GM12878 (cell line): ENCODE measurements at regions not wholly inside any gene's neighbourhood (a gene's known extent, or its start where the extent isn't known, plus 50 kb on each side); places are given as distances from the start of the nearest gene placed in this dataset.
"Not testable (repeated sequence)": the region's sequence is repeated elsewhere in the genome, so short reads cannot be mapped to it uniquely, and the experiment has no call there.

Experiments
- ATAC-seq: fragments of 200-7000 bp; cut with Tn5 transposase; 3 replicates; pipeline ENCODE4 v1.9.1; 2020; ENCODE audit warnings: mild to moderate bottlenecking, moderate library complexity
- BruUV-seq: library from RNA; stranded (reverse); fragments of 400-500 nt; replicated peaks from 2 replicates; lab custom pipeline; 2021; lab: Mats Ljungman, UMichigan
- CTCF ChIA-PET: fragments of 300-600 bp; sonication (Branson Sonifier 250); formaldehyde crosslinking; extraction: SDS; loops from one replicate; lab custom pipeline; 2021; ENCODE audit warnings: inconsistent platforms; lab: Yijun Ruan, JAX
- POLR2A ChIA-PET: fragments of 350-600 bp; formaldehyde crosslinking; extraction: SDS; loops from one replicate; lab custom pipeline; 2021; ENCODE audit warnings: inconsistent platforms; lab: Charles Lee
- RAD21 ChIA-PET: fragments of 300-600 bp; sonication (Branson Sonifier 250); formaldehyde crosslinking; loops from one replicate; lab custom pipeline; 2023; ENCODE audit warnings: antibody characterized with exemption; ENCODE audit not compliant: unreplicated experiment; lab: Charles Lee
- SMC1A ChIA-PET: fragments of 300-600 bp; sonication (Branson Sonifier 250); formaldehyde crosslinking; loops from one replicate; lab custom pipeline; 2023; ENCODE audit not compliant: unreplicated experiment, uncharacterized antibody; lab: Charles Lee
- DNase-seq: peaks from one replicate; pipeline ENCODE4 v3.0.0-alpha.2; 2011; ENCODE audit warnings: low read depth, low spot score
- FAIRE-seq: peaks from 3 replicates; lab custom pipeline; 2011; peaks lifted over from hg19 to GRCh38; lab: Jason Lieb, UNC
- H2AFZ ChIP-seq: 2 replicates; pipeline ENCODE4 v1.6.0; 2011; ENCODE audit warnings: low read depth, low read length, control low read depth; ENCODE audit not compliant: control insufficient read depth
- H3K27ac ChIP-seq: 2 replicates; pipeline ENCODE4 v1.5.1; 2011; ENCODE audit warnings: control low read depth; ENCODE audit not compliant: control insufficient read depth, insufficient read depth
- H3K27me3 ChIP-seq, 2 experiments: replicated peaks in 1 of 2; 2 replicates each; pipeline versions ENCODE4 v1.6.0 to v1.6.1; 2011; ENCODE audit warnings: low read length in 1 of 2; ENCODE audit not compliant: control insufficient read depth in 2 of 2, insufficient read depth in 2 of 2
- H3K36me3 ChIP-seq, 2 experiments: 2 replicates each; pipeline ENCODE4 v1.5.1; 2011; ENCODE audit warnings: low read length in 1 of 2; ENCODE audit not compliant: control insufficient read depth in 2 of 2, insufficient read depth in 2 of 2
- H3K4me1 ChIP-seq: 2 replicates; pipeline ENCODE4 v1.6.1; 2011; ENCODE audit warnings: mild to moderate bottlenecking, low read length, moderate library complexity, mixed read lengths; ENCODE audit not compliant: control insufficient read depth, insufficient read depth
- H3K4me2 ChIP-seq: 2 replicates; pipeline ENCODE4 v1.6.0; 2011; ENCODE audit warnings: control low read depth; ENCODE audit not compliant: control insufficient read depth, insufficient read depth
- H3K4me3 ChIP-seq: fragments of 200-600 bp; sonication (generic); 2 replicates; pipeline ENCODE4 v1.5.1; 2016
- H3K79me2 ChIP-seq: 2 replicates; pipeline ENCODE4 v1.6.0; 2011; ENCODE audit warnings: low read length; ENCODE audit not compliant: control insufficient read depth, insufficient read depth
- H3K9ac ChIP-seq: 2 replicates; pipeline ENCODE4 v1.8.0; 2011; ENCODE audit warnings: low read length, control low read depth, mixed read lengths; ENCODE audit not compliant: control insufficient read depth, insufficient read depth
- H3K9me3 ChIP-seq: replicated peaks from 3 replicates; pipeline ENCODE4 v1.5.1; 2011; ENCODE audit warnings: mild to moderate bottlenecking, low read length; ENCODE audit not compliant: control insufficient read depth, insufficient read depth
- H4K20me1 ChIP-seq: 2 replicates; pipeline ENCODE4 v1.6.0; 2011; ENCODE audit not compliant: control insufficient read depth, insufficient read depth
- E4F1 ChIP-seq: fragments of 450-650 bp; IDR thresholded peaks from 2 replicates; pipeline ENCODE4 v1.6.1; 2018; ENCODE audit warnings: borderline replicate concordance, mild to moderate bottlenecking; ENCODE audit not compliant: partially characterized antibody
- ETV6 ChIP-seq, 2 experiments: fragments of 450-650 bp in 1 of 2; IDR thresholded peaks in 1 of 2; conservative IDR thresholded peaks in 1 of 2; 2 replicates each; pipeline ENCODE4 v1.6.1; 2014; ENCODE audit warnings: antibody characterized with exemption in 1 of 2, borderline replicate concordance in 1 of 2, low read depth in 1 of 2, mild to moderate bottlenecking in 1 of 2, moderate library complexity in 1 of 2
- IKZF1 ChIP-seq: fragments of 450-650 bp; conservative IDR thresholded peaks from 2 replicates; pipeline ENCODE4 v1.6.1; 2017; ENCODE audit warnings: antibody characterized with exemption, mild to moderate bottlenecking
- KDM1A ChIP-seq: fragments of 200-600 bp; sonication (generic); IDR thresholded peaks from 2 replicates; pipeline ENCODE4 v1.6.1; 2016; ENCODE audit warnings: borderline replicate concordance
- LARP7 ChIP-seq: fragments of 450-650 bp; IDR thresholded peaks from 2 replicates; pipeline ENCODE4 v1.6.1; 2017; ENCODE audit warnings: mild to moderate bottlenecking
- MEF2A ChIP-seq: IDR thresholded peaks from 2 replicates; pipeline ENCODE4 v1.6.1; 2011; ENCODE audit warnings: low read depth, mild to moderate bottlenecking, low read length, moderate library complexity; ENCODE audit not compliant: insufficient read depth
- MYB ChIP-seq: fragments of 150-350 bp; IDR thresholded peaks from 2 replicates; pipeline ENCODE4 v1.6.1; 2014; ENCODE audit warnings: mild to moderate bottlenecking, low read depth, low read length, borderline replicate concordance
- RBBP5 ChIP-seq: fragments of 200-600 bp; sonication (generic); conservative IDR thresholded peaks from 2 replicates; pipeline ENCODE4 v1.6.1; 2016
- RCOR1 ChIP-seq: conservative IDR thresholded peaks from 2 replicates; pipeline ENCODE4 v1.6.1; 2012; ENCODE audit warnings: low read depth, low read length, improper control_type of control experiment
- RELB ChIP-seq: fragments of 450-650 bp; IDR thresholded peaks from 2 replicates; pipeline ENCODE4 v1.6.1; 2017; ENCODE audit warnings: low read depth, mild to moderate bottlenecking, moderate library complexity
- TCF7 ChIP-seq: IDR thresholded peaks from 2 replicates; pipeline ENCODE4 v1.6.1; 2014; ENCODE audit warnings: antibody characterized with exemption, borderline replicate concordance
- WGBS: methylation state at CpG from one replicate; pipeline ENCODE4 v1.1.6; 2016; ENCODE audit warnings: low lambda C conversion rate; ENCODE audit not compliant: insufficient replicate concordance, insufficient coverage; ENCODE audit errors: missing lambda C conversion rate; 5-methylcytosine and 5-hydroxymethylcytosine counted together
- in situ Hi-C: fragments of 300-500 bp; cut with MboI; formaldehyde crosslinking; loops from 9 replicates; pipeline ENCODE4 v1.14.3; 2018; ENCODE audit warnings: mixed read lengths
- intact Hi-C: fragments of 100-400 bp; cut with micrococcal nuclease; formaldehyde crosslinking; loops from one replicate; pipeline ENCODE4 v1.14.2; 2022; ENCODE audit not compliant: unreplicated experiment
- TF ChIP-seq, protein P1 (sequence below): IDR thresholded peaks from 2 replicates; pipeline ENCODE4 v1.6.1; 2011; ENCODE audit warnings: low read depth, low read length, improper control_type of control experiment, borderline replicate concordance

- H3K36me3 ChIP-seq = no peaks in the 10 kb centered on the region
- no peaks in the 10 kb centered on the region for H3K9me3 ChIP-seq
- SMC1A ChIA-PET = no interaction called here
- TF ChIP-seq E4F1 (no peak), RELB (no peak), LARP7 (no peak), TCF7 (no peak), IKZF1 (no peak), RCOR1 (no peak), MYB (no peak), RBBP5 (no peak), MEF2A (no peak), KDM1A (no peak), ETV6 (conservative IDR thresholded peaks at IDR 0.05 in 1 of 2, IDR thresholded peaks at IDR 0.05 in 1 of 2; ENCODE audit: borderline replicate concordance in 1 of 2, low read depth in 1 of 2) (no peak)
- TF ChIP-seq, protein P1, sequence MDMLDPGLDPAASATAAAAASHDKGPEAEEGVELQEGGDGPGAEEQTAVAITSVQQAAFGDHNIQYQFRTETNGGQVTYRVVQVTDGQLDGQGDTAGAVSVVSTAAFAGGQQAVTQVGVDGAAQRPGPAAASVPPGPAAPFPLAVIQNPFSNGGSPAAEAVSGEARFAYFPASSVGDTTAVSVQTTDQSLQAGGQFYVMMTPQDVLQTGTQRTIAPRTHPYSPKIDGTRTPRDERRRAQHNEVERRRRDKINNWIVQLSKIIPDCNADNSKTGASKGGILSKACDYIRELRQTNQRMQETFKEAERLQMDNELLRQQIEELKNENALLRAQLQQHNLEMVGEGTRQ = no peak
- POLR2A ChIA-PET = no interaction called here
- BruUV-seq = no TSS peak
- intact Hi-C loops = no loop called here
- H3K9ac ChIP-seq = no peak overlapping the region
- H4K20me1 ChIP-seq = no peaks in the 10 kb centered on the region
- no peak overlapping the region for H2AFZ ChIP-seq
- CTCF ChIA-PET = interaction anchor here (0.5 kb wide), 1 partner anchor 194 kb away, joined by 3 read pairs; no protein-coding TSS in a partner anchor
- no peak overlapping the region for H3K4me3 ChIP-seq
- in situ Hi-C loops = no loop called here
- no peak overlapping the region for H3K27ac ChIP-seq
- FAIRE-seq = no peak
- peaks cover 0 to 2% of the 10 kb centered on the region in 2 experiments; a peak in 3 of 4 replicates for H3K27me3 ChIP-seq
- no peak for ATAC-seq
- no peak overlapping the region for H3K4me2 ChIP-seq
- RAD21 ChIA-PET = interaction anchor here (1.1 kb wide), 1 partner anchor 136 kb away, joined by 5 read pairs; no protein-coding TSS in a partner anchor
- WGBS = 23% methylated on average over 4 of the region's 4 CpGs
- no peaks in the 10 kb centered on the region for H3K79me2 ChIP-seq
- H3K4me1 ChIP-seq = no peaks in the 10 kb centered on the region
- no peak for DNase-seq
Measured at GRCh38 chr1:203565981-203566380, 60.7 kb upstream of the ATP2B4 start.

DNA sequence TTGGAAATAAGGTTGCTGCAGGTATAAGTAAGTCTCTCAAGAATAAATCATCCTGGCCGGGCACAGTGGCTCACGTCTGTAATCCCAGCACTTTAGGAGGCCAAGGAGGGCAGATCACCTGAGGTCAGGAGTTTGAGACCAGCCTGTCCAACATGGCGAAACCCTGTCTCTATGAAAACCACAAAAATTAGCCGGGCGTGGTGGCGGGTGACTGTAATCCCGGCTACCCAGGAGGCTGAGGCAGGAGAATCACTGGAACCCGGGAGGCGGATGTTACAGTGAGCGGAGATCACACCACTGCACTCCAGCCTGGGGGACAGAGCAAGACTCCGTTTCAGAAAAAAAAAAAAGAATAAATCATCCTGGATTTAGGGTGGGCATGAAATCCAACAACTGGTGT, 59.7 kb upstream of the ATP2B4 start:
- ATAC-seq, H3K79me2 ChIP-seq, SMC1A ChIA-PET, POLR2A ChIA-PET, RAD21 ChIA-PET, H4K20me1 ChIP-seq, H3K9ac ChIP-seq, DNase-seq, FAIRE-seq, H3K9me3 ChIP-seq, intact Hi-C loops, H3K27ac ChIP-seq, H3K36me3 ChIP-seq, in situ Hi-C loops, H3K4me1 ChIP-seq, H2AFZ ChIP-seq, H3K4me2 ChIP-seq, H3K27me3 ChIP-seq, H3K4me3 ChIP-seq, BruUV-seq: not testable (repeated sequence)
- CTCF ChIA-PET = interaction anchor here (1.5 kb wide), 1 partner anchor 59 kb away, joined by 4 read pairs; no protein-coding TSS in a partner anchor
- 48% methylated on average over 11 of the region's 11 CpGs for WGBS
